C4-2B (cell line): ENCODE measurements at regions not wholly inside any gene's neighbourhood (a gene's known extent, or its start where the extent isn't known, plus 50 kb on each side); places are given as distances from the start of the nearest gene placed in this dataset.

Experiments
- ZFX ChIP-seq: fragments of 450-650 bp; IDR thresholded peaks from 2 replicates; pipeline ENCODE4 v1.6.1; 2017
- TF ChIP-seq, protein P1 (sequence below): fragments of 450-650 bp; conservative IDR thresholded peaks from 2 replicates; pipeline ENCODE4 v1.5.1; 2017; ENCODE audit warnings: mild to moderate bottlenecking

DNA sequence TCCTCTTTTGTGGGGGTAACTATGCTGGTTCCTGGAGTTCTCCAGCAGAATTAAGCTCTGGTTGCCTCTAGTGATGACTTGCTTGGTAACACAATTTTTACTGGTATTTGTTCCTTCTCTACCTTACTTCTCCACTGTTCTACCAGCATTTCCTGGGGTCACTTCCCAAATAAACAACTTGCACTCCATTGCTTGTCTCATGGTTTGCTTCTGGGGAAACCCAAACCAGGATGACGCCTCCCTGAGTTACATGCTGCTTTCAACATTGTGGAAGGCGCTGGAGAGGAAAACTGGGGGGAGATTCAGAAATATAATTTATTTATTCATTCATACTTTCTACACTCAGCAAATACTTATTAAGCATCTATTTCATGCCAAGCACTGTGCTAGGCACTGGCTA is 55.3 kb upstream of the AK4 start:
- TF ChIP-seq, protein P1, sequence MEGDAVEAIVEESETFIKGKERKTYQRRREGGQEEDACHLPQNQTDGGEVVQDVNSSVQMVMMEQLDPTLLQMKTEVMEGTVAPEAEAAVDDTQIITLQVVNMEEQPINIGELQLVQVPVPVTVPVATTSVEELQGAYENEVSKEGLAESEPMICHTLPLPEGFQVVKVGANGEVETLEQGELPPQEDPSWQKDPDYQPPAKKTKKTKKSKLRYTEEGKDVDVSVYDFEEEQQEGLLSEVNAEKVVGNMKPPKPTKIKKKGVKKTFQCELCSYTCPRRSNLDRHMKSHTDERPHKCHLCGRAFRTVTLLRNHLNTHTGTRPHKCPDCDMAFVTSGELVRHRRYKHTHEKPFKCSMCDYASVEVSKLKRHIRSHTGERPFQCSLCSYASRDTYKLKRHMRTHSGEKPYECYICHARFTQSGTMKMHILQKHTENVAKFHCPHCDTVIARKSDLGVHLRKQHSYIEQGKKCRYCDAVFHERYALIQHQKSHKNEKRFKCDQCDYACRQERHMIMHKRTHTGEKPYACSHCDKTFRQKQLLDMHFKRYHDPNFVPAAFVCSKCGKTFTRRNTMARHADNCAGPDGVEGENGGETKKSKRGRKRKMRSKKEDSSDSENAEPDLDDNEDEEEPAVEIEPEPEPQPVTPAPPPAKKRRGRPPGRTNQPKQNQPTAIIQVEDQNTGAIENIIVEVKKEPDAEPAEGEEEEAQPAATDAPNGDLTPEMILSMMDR, result no peak
- no peak for TF ChIP-seq ZFX
